ENCODE measurements at regions not wholly inside any gene's neighbourhood (a gene's known extent, or its start where the extent isn't known, plus 50 kb on each side); places are given as distances from the start of the nearest gene placed in this dataset.

GRCh38 chr2:187769437-187769836, 215.2 kb upstream of the TFPI start:
- no peak for TF ChIP-seq SUZ12 (IDR thresholded peaks at IDR 0.05; ENCODE audit: extremely low read depth, insufficient read depth, insufficient read length)
- no peak for TF ChIP-seq YY1 (IDR thresholded peaks at IDR 0.05; ENCODE audit: insufficient read depth, insufficient read length)
- no peak for TF ChIP-seq ZNF274 (IDR thresholded peaks at IDR 0.05; ENCODE audit: low read depth, low read length)
